H1 (cell line): ENCODE measurements at regions not wholly inside any gene's neighbourhood (a gene's known extent, or its start where the extent isn't known, plus 50 kb on each side); places are given as distances from the start of the nearest gene placed in this dataset.

Source experiments
- CTCF ChIA-PET: fragments of 300-600 bp; sonication (Branson Sonifier 250); formaldehyde crosslinking; loops from one replicate; lab custom pipeline; 2021; ENCODE audit not compliant: partially characterized antibody; lab: Charles Lee
- POLR2A ChIA-PET: fragments of 300-600 bp; sonication (Branson Sonifier 250); formaldehyde crosslinking; loops from one replicate; lab custom pipeline; 2021; ENCODE audit warnings: inconsistent platforms; ENCODE audit not compliant: partially characterized antibody; lab: Charles Lee
- DNase-seq, 2 experiments: peaks; one replicate each; pipeline versions ENCODE4 v3.0.0 to v3.0.0-alpha.2; 2010 to 2022; ENCODE audit warnings: low spot score in 2 of 2, low read depth in 1 of 2, mixed read lengths in 1 of 2
- FAIRE-seq: peaks from 2 replicates; lab custom pipeline; 2011; peaks lifted over from hg19 to GRCh38; lab: Jason Lieb, UNC
- H2AFZ ChIP-seq: 2 replicates; pipeline ENCODE4 v1.8.1; 2012; ENCODE audit warnings: low read length, inconsistent platforms
- H2AK5ac ChIP-seq: 2 replicates; pipeline ENCODE4 v1.6.1; 2013; ENCODE audit warnings: low read depth, low read length
- H2BK120ac ChIP-seq: replicated peaks from 2 replicates; pipeline ENCODE3; 2013; ENCODE audit warnings: low read depth, low read length, inconsistent platforms
- H2BK12ac ChIP-seq: 2 replicates; pipeline ENCODE4 v1.6.1; 2013; ENCODE audit warnings: low read depth, low read length
- H2BK15ac ChIP-seq: 2 replicates; pipeline ENCODE4 v1.6.1; 2013; ENCODE audit warnings: low read length
- H2BK20ac ChIP-seq: 2 replicates; pipeline ENCODE4 v1.6.1; 2013; ENCODE audit warnings: low read length
- H2BK5ac ChIP-seq: 2 replicates; pipeline ENCODE4 v1.6.1; 2013; ENCODE audit warnings: low read depth, low read length
- H3K14ac ChIP-seq: 2 replicates; pipeline ENCODE4 v1.6.1; 2013; ENCODE audit warnings: inconsistent platforms; ENCODE audit not compliant: insufficient read length
- H3K18ac ChIP-seq: 2 replicates; pipeline ENCODE4 v1.6.1; 2013; ENCODE audit warnings: low read length; ENCODE audit errors: extremely low read depth
- H3K23ac ChIP-seq: 2 replicates; pipeline ENCODE4 v1.6.1; 2013; ENCODE audit warnings: inconsistent platforms; ENCODE audit not compliant: insufficient read length
- H3K23me2 ChIP-seq: 2 replicates; pipeline ENCODE4 v1.6.1; 2013; ENCODE audit warnings: low read depth, low read length
- H3K27ac ChIP-seq: 2 replicates; pipeline ENCODE4 v1.6.1; 2011; ENCODE audit warnings: low read depth, low read length, inconsistent platforms
- H3K27me3 ChIP-seq, 4 experiments: replicated peaks in 1 of 4; 1 replicate in 1 of 4; 2 replicates in 3 of 4; pipeline versions ENCODE4 v1.6.1 to v1.8.1; 2011 to 2013; ENCODE audit warnings: low read length in 3 of 4, mild to moderate bottlenecking in 3 of 4, inconsistent platforms in 2 of 4, mixed read lengths in 2 of 4, moderate library complexity in 1 of 4; ENCODE audit not compliant: control insufficient read depth in 3 of 4, insufficient read depth in 3 of 4; ENCODE audit errors: extremely low read depth in 1 of 4
- H3K36me3 ChIP-seq, 4 experiments: 2 replicates each; pipeline versions ENCODE4 v1.6.1 to v1.8.1; 2011 to 2013; ENCODE audit warnings: mild to moderate bottlenecking in 4 of 4, low read length in 3 of 4, moderate library complexity in 2 of 4, control low read depth in 1 of 4, inconsistent platforms in 1 of 4; ENCODE audit not compliant: insufficient read depth in 4 of 4, control insufficient read depth in 2 of 4
- H3K4ac ChIP-seq: replicated peaks from 2 replicates; pipeline ENCODE3; 2013; ENCODE audit warnings: low read length, low read depth, mixed read lengths, inconsistent platforms; ENCODE audit not compliant: insufficient read length
- H3K4me1 ChIP-seq, 4 experiments: replicated peaks in 1 of 4; 1 replicate in 1 of 4; 2 replicates in 3 of 4; pipeline versions ENCODE4 v1.6.1 to v1.8.1; 2011 to 2013; ENCODE audit warnings: low read length in 3 of 4, inconsistent platforms in 2 of 4, mixed read lengths in 1 of 4; ENCODE audit not compliant: insufficient read depth in 4 of 4, control insufficient read depth in 3 of 4
- H3K4me2 ChIP-seq, 2 experiments: 2 replicates each; pipeline versions ENCODE4 v1.6.1 to v1.8.1; 2011 to 2013; ENCODE audit warnings: low read depth in 2 of 2, low read length in 2 of 2, control low read depth in 1 of 2, inconsistent platforms in 1 of 2, mild to moderate bottlenecking in 1 of 2; ENCODE audit not compliant: insufficient read depth in 1 of 2
- H3K4me3 ChIP-seq, 4 experiments: fragments of 200-600, 300-600 bp in 1 of 4; sonication (generic), shearing (Covaris generic), sonication (Bioruptor Twin) in 1 of 4; 2 replicates each; pipeline versions ENCODE4 v1.5.1 to v1.8.1; 2011 to 2016; ENCODE audit warnings: low read length in 4 of 4, low read depth in 3 of 4, control low read depth in 2 of 4, inconsistent platforms in 2 of 4, mild to moderate bottlenecking in 2 of 4, mixed read lengths in 1 of 4, moderate library complexity in 1 of 4; ENCODE audit not compliant: insufficient read depth in 2 of 4; ENCODE audit errors: extremely low read depth in 1 of 4
- H3K56ac ChIP-seq: replicated peaks from 2 replicates; pipeline ENCODE3; 2013; ENCODE audit warnings: low read depth, mild to moderate bottlenecking, mixed read lengths, low read length, inconsistent platforms; ENCODE audit not compliant: insufficient read length
- H3K79me1 ChIP-seq: 2 replicates; pipeline ENCODE4 v1.6.1; 2013; ENCODE audit warnings: low read depth, low read length, control low read depth
- H3K79me2 ChIP-seq, 2 experiments: 2 replicates each; pipeline versions ENCODE4 v1.6.1 to v1.8.1; 2012 to 2013; ENCODE audit warnings: low read length in 2 of 2, mild to moderate bottlenecking in 2 of 2, inconsistent platforms in 1 of 2; ENCODE audit not compliant: insufficient read depth in 2 of 2, control insufficient read depth in 1 of 2
- H3K9ac ChIP-seq, 4 experiments: replicated peaks in 1 of 4; 1 replicate in 1 of 4; 2 replicates in 3 of 4; pipeline versions ENCODE4 v1.6.1 to v1.8.1; 2011 to 2013; ENCODE audit warnings: low read depth in 3 of 4, low read length in 3 of 4, control low read depth in 2 of 4, mild to moderate bottlenecking in 2 of 4, moderate library complexity in 2 of 4, inconsistent platforms in 1 of 4; ENCODE audit errors: extremely low read depth in 1 of 4
- H3K9me3 ChIP-seq, 2 experiments: 2 replicates each; pipeline versions ENCODE4 v1.6.1 to v1.8.1; 2012 to 2013; ENCODE audit warnings: mild to moderate bottlenecking in 2 of 2, moderate library complexity in 2 of 2, control low read depth in 1 of 2, inconsistent platforms in 1 of 2, low read depth in 1 of 2, low read length in 1 of 2, mixed read lengths in 1 of 2; ENCODE audit not compliant: insufficient read depth in 2 of 2
- H4K20me1 ChIP-seq, 2 experiments: replicated peaks in 1 of 2; 2 replicates each; pipeline versions ENCODE3 to v1.8.1; 2011 to 2013; ENCODE audit warnings: inconsistent platforms in 2 of 2, low read length in 2 of 2, mild to moderate bottlenecking in 1 of 2; ENCODE audit not compliant: insufficient read depth in 2 of 2, control insufficient read depth in 1 of 2
- H4K5ac ChIP-seq: 2 replicates; pipeline ENCODE4 v1.6.1; 2013; ENCODE audit warnings: low read length, low read depth, mixed read lengths, inconsistent platforms; ENCODE audit not compliant: insufficient read length
- H4K8ac ChIP-seq: 2 replicates; pipeline ENCODE4 v1.8.0; 2013; ENCODE audit warnings: mild to moderate bottlenecking, moderate library complexity, low read length, inconsistent platforms; ENCODE audit not compliant: insufficient read depth; ENCODE audit errors: extremely low read depth
- H4K91ac ChIP-seq: replicated peaks from 2 replicates; pipeline ENCODE3; 2013; ENCODE audit warnings: low read length, mixed read lengths, inconsistent platforms; ENCODE audit not compliant: insufficient read length
- CBX5 ChIP-seq: fragments of 300-800, 300-1000 bp; sonication (generic); IDR thresholded peaks from 2 replicates; pipeline ENCODE4 v1.7.1; 2016; ENCODE audit warnings: antibody characterized with exemption, low read length, low read depth
- CBX8 ChIP-seq: fragments of 300-800, 300-1000 bp; sonication (generic); IDR thresholded peaks from 2 replicates; pipeline ENCODE4 v1.7.1; 2016; ENCODE audit warnings: low read depth, low read length, borderline replicate concordance
- POU5F1 ChIP-seq: IDR thresholded peaks from 2 replicates; pipeline ENCODE4 v1.6.1; 2011; ENCODE audit warnings: low read depth, mild to moderate bottlenecking, low read length, moderate library complexity
- WGBS, 2 experiments: shearing (Covaris generic) in 1 of 2; methylation state at CpG; one replicate each; pipeline versions ENCODE4 v1.1.6 to v1.1.7; 2013 to 2015; ENCODE audit warnings: low lambda C conversion rate in 2 of 2, mixed read lengths in 2 of 2, inconsistent platforms in 1 of 2, low coverage in 1 of 2, missing lambda C conversion rate in 1 of 2; ENCODE audit not compliant: insufficient replicate concordance in 2 of 2, insufficient coverage in 1 of 2, insufficient read length in 1 of 2; ENCODE audit errors: extremely low coverage in 1 of 2, missing lambda C conversion rate in 1 of 2; 5-methylcytosine and 5-hydroxymethylcytosine counted together

DNA sequence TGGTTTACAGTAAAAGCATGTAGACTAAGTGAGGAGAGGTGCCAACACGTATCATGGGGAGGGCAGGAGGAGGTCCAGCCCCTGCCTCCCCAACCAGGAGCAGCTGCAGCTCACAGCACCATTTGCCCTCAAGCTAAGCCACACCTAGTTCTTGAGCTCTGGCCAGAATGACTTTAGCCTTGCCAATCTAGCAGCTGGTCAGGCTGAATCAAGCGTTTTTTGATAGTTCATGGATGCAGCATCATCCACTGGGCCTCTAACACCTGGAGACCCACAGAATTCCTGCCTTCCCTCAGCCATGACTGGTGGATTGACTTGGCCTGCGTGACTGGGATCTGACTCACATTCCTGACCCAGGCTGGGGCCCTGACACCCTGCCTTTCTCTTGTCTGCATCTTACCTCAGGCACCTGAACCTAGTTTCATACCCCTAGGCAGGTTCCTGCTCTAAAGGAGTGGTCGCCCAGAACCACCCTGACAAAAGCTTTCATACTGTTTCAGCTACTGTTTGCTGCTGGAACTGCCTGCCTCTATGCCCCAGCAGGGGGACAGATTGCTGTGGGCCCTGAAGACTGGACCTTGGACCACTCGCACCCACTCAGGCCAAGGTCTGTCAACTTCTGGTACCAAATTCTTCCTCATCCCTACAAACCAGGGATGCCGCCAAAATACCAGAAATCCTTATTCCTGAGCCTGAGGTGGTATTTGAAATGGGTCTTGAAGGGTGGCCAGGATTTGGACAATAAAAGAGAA lies 122.3 kb downstream of the QRSL1 start:
- CTCF ChIA-PET = interaction anchor here (0.7 to 1.6 kb wide), 2 partner anchors 9 to 22 kb away, joined by 3 to 5 read pairs; no protein-coding TSS in a partner anchor

More for the DNA sequence above, 122.3 kb downstream of the QRSL1 start:
- H2AK5ac ChIP-seq = 0 out of 2 replicates have a peak overlapping the region, but pooled peaks have one; percentile 0
- no peak overlapping the region for H3K23ac ChIP-seq
- no peaks in the 10 kb centered on the region for H3K9me3 ChIP-seq
- DNase-seq (no peak), FAIRE-seq (no peak)
- H3K4ac ChIP-seq = no peak overlapping the region
- no peak overlapping the region for H3K9ac ChIP-seq
- H2BK120ac ChIP-seq = peak overlapping the region; percentile 38
- 84% methylated on average over 6 of the region's 6 CpGs; no CpG with 5 or more reads in 1 of the 2 experiments for WGBS, 2 experiments
- TF ChIP-seq POU5F1 (no peak), CBX8 (no peak), CBX5 (no peak)
- no peaks in the 10 kb centered on the region for H4K20me1 ChIP-seq
- peak overlapping the region; percentile 75 for H4K91ac ChIP-seq
- no peak overlapping the region for H3K4me2 ChIP-seq
- H3K27ac ChIP-seq = no peak overlapping the region
- peak overlapping the region; percentile 31 for H2BK12ac ChIP-seq
- no peaks in the 10 kb centered on the region for H3K23me2 ChIP-seq
- H4K5ac ChIP-seq = no peak overlapping the region
- 0 out of 2 replicates have a peak overlapping the region, but pooled peaks have one; percentile 20 for H3K18ac ChIP-seq
- no peaks in the 10 kb centered on the region for H3K36me3 ChIP-seq
- H3K79me2 ChIP-seq = no peaks in the 10 kb centered on the region
- no peak overlapping the region for H2AFZ ChIP-seq
- H2BK20ac ChIP-seq = peak overlapping the region; percentile 5; the same call in 1 of the 2 replicates
- no peaks in the 10 kb centered on the region for H3K27me3 ChIP-seq
- H3K56ac ChIP-seq = no peak overlapping the region
- POLR2A ChIA-PET = no interaction called here
- no peak overlapping the region for H4K8ac ChIP-seq
- H3K4me3 ChIP-seq = no peak overlapping the region
- H3K79me1 ChIP-seq = no peaks in the 10 kb centered on the region
- H3K4me1 ChIP-seq = peaks cover 8 to 19% (median 18%) of the 10 kb centered on the region in 4 experiments
- no peak overlapping the region for H3K14ac ChIP-seq
- peak overlapping the region; percentile 3; the same call in 1 of the 2 replicates for H2BK15ac ChIP-seq
- H2BK5ac ChIP-seq = no peak overlapping the region
